Neural progenitor cell (in vitro differentiated cells): ENCODE measurements at regions not wholly inside any gene's neighbourhood (a gene's known extent, or its start where the extent isn't known, plus 50 kb on each side); places are given as distances from the start of the nearest gene placed in this dataset.
"Not testable (repeated sequence)": the region's sequence is repeated elsewhere in the genome, so short reads cannot be mapped to it uniquely, and the experiment has no call there.

ENCODE experiments used
- DNase-seq: peaks from one replicate; pipeline ENCODE4 v3.0.0-alpha.2; 2016; ENCODE audit warnings: low spot score
- H2AFZ ChIP-seq: fragments of 200-600 bp; sonication (generic); replicated peaks from 2 replicates; pipeline ENCODE4 v1.6.1; 2016; ENCODE audit warnings: antibody characterized with exemption
- H3F3A ChIP-seq: fragments of 200-600 bp; sonication (generic); 2 replicates; pipeline ENCODE4 v1.6.1; 2016; ENCODE audit warnings: antibody characterized with exemption, low read depth
- H3K27ac ChIP-seq: fragments of 200-600 bp; sonication (generic); 2 replicates; pipeline ENCODE4 v1.5.1; 2016; ENCODE audit warnings: mild to moderate bottlenecking
- H3K27me3 ChIP-seq: fragments of 200-600 bp; sonication (generic); 2 replicates; pipeline ENCODE4 v1.6.1; 2016; ENCODE audit warnings: mild to moderate bottlenecking, moderate library complexity
- H3K36me3 ChIP-seq: fragments of 200-600 bp; sonication (generic); 2 replicates; pipeline ENCODE4 v1.5.1; 2016
- H3K4me1 ChIP-seq: fragments of 200-600 bp; sonication (generic); 2 replicates; pipeline ENCODE4 v1.6.1; 2016; ENCODE audit warnings: mixed run types
- H3K4me2 ChIP-seq: fragments of 200-600 bp; sonication (generic); 2 replicates; pipeline ENCODE4 v1.6.1; 2016
- H3K4me3 ChIP-seq: fragments of 200-600 bp; sonication (generic); 2 replicates; pipeline ENCODE4 v1.5.1; 2016
- H3K79me2 ChIP-seq: fragments of 200-600 bp; sonication (generic); 2 replicates; pipeline ENCODE4 v1.6.1; 2016; ENCODE audit warnings: low read depth
- H3K9ac ChIP-seq: fragments of 200-600 bp; sonication (generic); 2 replicates; pipeline ENCODE4 v1.6.1; 2016
- H3K9me3 ChIP-seq: fragments of 200-600 bp; sonication (generic); 2 replicates; pipeline ENCODE4 v1.5.1; 2016; ENCODE audit warnings: low read depth
- H4K20me1 ChIP-seq: fragments of 200-600 bp; sonication (generic); 2 replicates; pipeline ENCODE4 v1.6.1; 2016; ENCODE audit warnings: low read depth
- H3K27ac Mint-ChIP-seq: 3 replicates; pipeline ENCODE4 v1.8.0; 2021; ENCODE audit warnings: mixed read lengths
- H3K27me3 Mint-ChIP-seq: 2 replicates; pipeline ENCODE4 v1.8.0; 2022; ENCODE audit warnings: low read depth, mild to moderate bottlenecking, inconsistent platforms, moderate library complexity, mixed read lengths; ENCODE audit not compliant: insufficient read depth
- H3K36me3 Mint-ChIP-seq: 3 replicates; pipeline ENCODE4 v1.8.0; 2021; ENCODE audit warnings: mixed read lengths
- H3K4me1 Mint-ChIP-seq: 3 replicates; pipeline ENCODE4 v1.8.0; 2021; ENCODE audit warnings: mixed read lengths
- H3K4me3 Mint-ChIP-seq: 3 replicates; pipeline ENCODE4 v1.8.0; 2021; ENCODE audit warnings: mild to moderate bottlenecking, moderate library complexity, mixed read lengths
- H3K9me3 Mint-ChIP-seq: 3 replicates; pipeline ENCODE4 v1.8.0; 2020; ENCODE audit warnings: mixed read lengths
- CTCF ChIP-seq: fragments of 200-600 bp; sonication (generic); IDR thresholded peaks from 2 replicates; pipeline ENCODE4 v1.5.1; 2017; ENCODE audit warnings: antibody characterized with exemption, mild to moderate bottlenecking

DNA sequence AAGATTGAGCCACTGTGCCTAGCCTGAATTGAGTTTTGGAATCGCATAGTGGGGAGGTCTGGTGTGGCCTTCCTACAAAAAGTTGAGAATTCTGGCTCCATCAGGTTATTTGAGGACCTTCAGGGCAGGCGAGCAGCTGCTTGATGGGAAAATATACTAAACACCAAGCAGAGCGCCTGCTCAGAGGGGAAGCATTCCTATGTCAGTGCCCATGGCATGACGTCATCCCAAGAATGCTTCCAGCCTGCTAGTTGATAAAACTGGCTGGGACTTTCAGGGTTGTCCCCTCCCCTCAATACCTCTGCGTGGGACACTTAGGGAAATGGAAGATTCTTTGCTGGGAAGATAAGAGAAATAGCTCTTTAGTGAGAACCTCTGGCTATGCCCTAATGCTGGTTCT is 174.9 kb upstream of the NBPF12 start:
- not testable (repeated sequence) for H3K9me3 ChIP-seq, H3K4me1 ChIP-seq, H3K36me3 ChIP-seq, H3K27ac Mint-ChIP-seq, H3K36me3 Mint-ChIP-seq, H3F3A ChIP-seq, DNase-seq, H3K27ac ChIP-seq, H3K4me3 Mint-ChIP-seq, H2AFZ ChIP-seq, H3K4me1 Mint-ChIP-seq, H4K20me1 ChIP-seq, H3K9me3 Mint-ChIP-seq, H3K27me3 ChIP-seq, H3K9ac ChIP-seq, H3K4me3 ChIP-seq, H3K4me2 ChIP-seq, H3K79me2 ChIP-seq, H3K27me3 Mint-ChIP-seq

DNA sequence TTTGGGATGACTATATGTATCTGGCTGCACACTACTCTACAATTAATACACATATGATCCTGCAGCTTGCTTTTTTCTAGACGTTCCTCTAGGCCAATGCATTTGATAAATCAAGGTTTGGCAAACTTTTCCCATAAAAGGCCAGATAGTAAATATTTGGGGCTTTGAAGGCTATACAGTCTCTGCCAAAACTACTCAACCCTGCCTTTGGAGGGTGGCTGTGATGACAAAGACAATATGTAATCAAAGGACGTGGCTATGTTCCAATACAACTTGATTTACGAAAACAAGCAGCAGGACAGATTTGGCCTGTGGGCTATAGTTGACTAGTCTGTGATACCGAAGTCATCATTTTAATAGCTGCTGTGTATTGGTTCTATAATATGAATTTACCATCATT is 181.3 kb upstream of the NBPF12 start:
- not testable (repeated sequence) for H3K27me3 ChIP-seq, H3K36me3 Mint-ChIP-seq, H3K27me3 Mint-ChIP-seq, H3K9me3 ChIP-seq, H3K27ac Mint-ChIP-seq, H3K4me1 ChIP-seq, H3K4me3 ChIP-seq, H4K20me1 ChIP-seq, H3F3A ChIP-seq, H3K36me3 ChIP-seq, H3K4me1 Mint-ChIP-seq, H3K27ac ChIP-seq, H3K79me2 ChIP-seq, H3K9me3 Mint-ChIP-seq, H3K4me2 ChIP-seq, H3K4me3 Mint-ChIP-seq, DNase-seq, H2AFZ ChIP-seq, H3K9ac ChIP-seq

- not testable (repeated sequence) for H3K9ac ChIP-seq, H3K27ac ChIP-seq, H3K4me1 ChIP-seq, H3K9me3 ChIP-seq, H3K9me3 Mint-ChIP-seq, H3K27me3 ChIP-seq, H4K20me1 ChIP-seq, H3K27me3 Mint-ChIP-seq, H3K79me2 ChIP-seq, H3K36me3 ChIP-seq, H3K4me3 Mint-ChIP-seq, H3F3A ChIP-seq, H3K4me1 Mint-ChIP-seq, DNase-seq, H3K4me2 ChIP-seq, H3K4me3 ChIP-seq, H3K27ac Mint-ChIP-seq, H2AFZ ChIP-seq, H3K36me3 Mint-ChIP-seq
- TF ChIP-seq CTCF: peak; percentile 38
Measured at GRCh38 chr1:146748686-146749085, 189.4 kb upstream of the NBPF12 start.

DNA sequence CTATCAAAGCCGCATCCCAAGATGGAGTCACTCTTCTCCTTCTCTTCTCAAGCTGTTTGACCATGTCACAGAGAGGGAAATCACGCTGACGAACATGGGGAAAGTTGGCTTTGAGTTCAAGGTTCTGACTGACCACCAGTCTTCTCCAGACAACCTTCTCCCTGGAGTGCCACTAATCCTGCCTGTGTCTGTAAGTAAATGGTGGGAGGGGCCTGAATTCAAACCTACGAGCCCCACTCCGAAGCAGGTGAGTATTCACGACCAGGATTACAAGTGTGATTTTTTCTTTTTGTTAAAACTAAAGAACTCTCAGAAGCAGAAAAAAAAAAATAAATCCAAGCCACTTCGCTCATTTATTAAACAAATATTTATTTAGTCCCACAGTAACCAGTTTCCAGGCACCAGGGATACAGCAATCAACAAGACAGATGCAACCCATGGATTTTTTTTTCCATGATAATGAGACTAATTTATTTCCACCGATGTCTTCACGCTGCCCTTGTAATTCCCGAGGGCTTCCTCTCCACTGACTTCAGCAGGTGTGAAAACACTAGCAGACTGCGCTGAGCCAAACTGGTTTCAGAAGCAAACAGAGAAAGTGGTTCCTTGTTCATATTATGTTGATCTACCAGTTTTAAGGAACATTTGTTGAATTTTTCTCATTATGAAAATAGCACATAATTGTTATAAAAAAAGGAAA is 206.0 kb upstream of the NBPF12 start:
- not testable (repeated sequence) for H3K4me3 Mint-ChIP-seq

GRCh38 chr1:146729642-146730344 is 208.3 kb upstream of the NBPF12 start:
- H3K9ac ChIP-seq, H3K9me3 Mint-ChIP-seq, H3K27me3 Mint-ChIP-seq, H2AFZ ChIP-seq, DNase-seq, H3K4me1 ChIP-seq, H3F3A ChIP-seq, H3K4me3 ChIP-seq, H3K27ac Mint-ChIP-seq, H4K20me1 ChIP-seq, H3K4me1 Mint-ChIP-seq, H3K27me3 ChIP-seq, H3K79me2 ChIP-seq, H3K4me3 Mint-ChIP-seq, H3K36me3 ChIP-seq, H3K36me3 Mint-ChIP-seq, H3K27ac ChIP-seq, H3K9me3 ChIP-seq, H3K4me2 ChIP-seq: not testable (repeated sequence)

More for the DNA sequence above, 206.0 kb upstream of the NBPF12 start:
- not testable (repeated sequence) for H3K27me3 Mint-ChIP-seq, H3K36me3 Mint-ChIP-seq, H2AFZ ChIP-seq, H3K4me3 ChIP-seq, H3F3A ChIP-seq, H3K4me2 ChIP-seq, H3K79me2 ChIP-seq, H3K27ac ChIP-seq, H3K27me3 ChIP-seq, H3K9ac ChIP-seq, H3K4me1 Mint-ChIP-seq, DNase-seq, H3K9me3 Mint-ChIP-seq, H3K4me1 ChIP-seq, H4K20me1 ChIP-seq, H3K36me3 ChIP-seq, H3K27ac Mint-ChIP-seq, H3K9me3 ChIP-seq

DNA sequence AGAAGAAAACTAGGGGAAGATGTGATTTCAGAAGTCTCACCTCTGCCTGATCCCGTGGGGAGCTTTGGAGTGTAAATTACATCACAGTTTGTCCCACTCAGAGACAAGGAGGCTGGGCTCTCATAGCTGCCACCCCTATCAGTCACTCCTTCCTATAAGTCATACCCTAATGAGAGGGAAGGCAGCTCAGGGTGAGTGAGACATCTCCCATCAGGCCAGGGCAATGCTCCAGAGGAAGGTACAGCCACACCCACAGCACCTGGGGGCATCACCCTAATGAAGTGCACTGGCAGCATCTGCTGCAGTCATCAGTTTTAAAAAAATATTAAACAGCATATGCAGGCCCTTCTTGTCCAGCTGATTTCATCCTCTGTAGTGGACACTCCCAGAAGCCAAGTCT is 223.1 kb upstream of the NBPF12 start:
- not testable (repeated sequence) for H3K9ac ChIP-seq, H2AFZ ChIP-seq, H3K4me3 ChIP-seq, H3F3A ChIP-seq, H3K27me3 Mint-ChIP-seq, H3K4me1 ChIP-seq, H3K27ac Mint-ChIP-seq, DNase-seq, H3K9me3 Mint-ChIP-seq, H4K20me1 ChIP-seq, H3K4me1 Mint-ChIP-seq, H3K4me3 Mint-ChIP-seq, H3K9me3 ChIP-seq, H3K36me3 Mint-ChIP-seq, H3K4me2 ChIP-seq, H3K79me2 ChIP-seq, H3K36me3 ChIP-seq, H3K27me3 ChIP-seq, H3K27ac ChIP-seq
